ENCODE measurements at regions not wholly inside any gene's neighbourhood (a gene's known extent, or its start where the extent isn't known, plus 50 kb on each side); places are given as distances from the start of the nearest gene placed in this dataset.

DNA sequence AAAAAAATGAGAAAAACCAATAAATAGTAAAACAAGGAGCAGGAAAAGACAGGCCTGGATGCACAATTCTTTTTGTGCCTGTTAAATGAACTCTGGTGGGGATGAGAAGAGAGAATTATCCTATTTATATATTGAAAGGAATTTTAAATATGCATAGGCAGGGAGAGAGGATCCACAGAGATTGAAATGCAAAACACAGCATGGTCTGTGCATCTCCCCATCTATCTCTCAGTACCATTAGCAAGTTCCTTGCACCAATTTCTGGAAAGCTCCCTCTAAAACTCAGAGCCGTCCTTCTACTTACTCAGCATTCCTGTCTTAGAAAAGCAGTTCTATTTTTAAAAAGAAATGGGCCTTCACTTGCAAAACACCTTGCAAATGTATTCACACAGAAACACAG lies 502.3 kb upstream of the KLHL29 start:
- TF ChIP-seq POLR2AphosphoS2 (conservative IDR thresholded peaks at IDR 0.05; ENCODE audit: low read length) (no peak), SREBF2 (IDR thresholded peaks at IDR 0.05) (no peak), CHD2 (IDR thresholded peaks at IDR 0.05; ENCODE audit: low read length, partially characterized antibody) (no peak), CHD4 (IDR thresholded peaks at IDR 0.05; ENCODE audit: borderline replicate concordance) (no peak), FOSB (CRISPR knock-in tag; IDR thresholded peaks at IDR 0.05) (no peak), HOXA7 (CRISPR knock-in tag; IDR thresholded peaks at IDR 0.05) (no peak), RAD21 (conservative IDR thresholded peaks at IDR 0.05 in 1 of 2, IDR thresholded peaks at IDR 0.05 in 1 of 2) (no peak), HEYL (CRISPR knock-in tag; IDR thresholded peaks at IDR 0.05) (no peak)
- FAIRE-seq (no peak), DNase-seq (ENCODE audit: low read depth in 1 of 2, low spot score in 1 of 2) (no peak), ATAC-seq (no peak)
- no peak overlapping the region for H3K27ac ChIP-seq
- no peaks in the 10 kb centered on the region for H3K9me3 ChIP-seq
- WGBS (ENCODE audit: missing lambda C conversion rate): 0% methylated on average over 1 of the region's 1 CpG
- no peak overlapping the region for H3K4me2 ChIP-seq
- H3K4me3 ChIP-seq: no peak overlapping the region
- ChIA-PET POLR2A (no interaction called here), CTCF (no interaction called here)
- no peaks in the 10 kb centered on the region for H3K4me1 ChIP-seq

- Histone ChIP-seq H3K4me3 (no peak overlapping the region), H3K4me1 (no peaks in the 10 kb centered on the region), H3K27ac (no peak overlapping the region), H3K4me2 (no peak overlapping the region), H3K9me3 (no peaks in the 10 kb centered on the region)
- ChIA-PET POLR2A (no interaction called here), CTCF (no interaction called here)
- 7% methylated on average over 5 of the region's 5 CpGs for WGBS (ENCODE audit: missing lambda C conversion rate)
- DNase-seq (ENCODE audit: low read depth in 1 of 2, low spot score in 1 of 2): no peak
- FAIRE-seq: no peak
- ATAC-seq: no peak
- no peak for TF ChIP-seq KDM1A (IDR thresholded peaks at IDR 0.05; ENCODE audit: low read depth)
- TF ChIP-seq KDM5A (IDR thresholded peaks at IDR 0.05): no peak
- TF ChIP-seq HDAC2 (IDR thresholded peaks at IDR 0.05): no peak
- TF ChIP-seq, protein P1, sequence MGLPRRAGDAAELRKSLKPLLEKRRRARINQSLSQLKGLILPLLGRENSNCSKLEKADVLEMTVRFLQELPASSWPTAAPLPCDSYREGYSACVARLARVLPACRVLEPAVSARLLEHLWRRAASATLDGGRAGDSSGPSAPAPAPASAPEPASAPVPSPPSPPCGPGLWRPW (IDR thresholded peaks at IDR 0.05): no peak
- no peak for TF ChIP-seq JUNB (IDR thresholded peaks at IDR 0.05)
- TF ChIP-seq POLR2A (IDR thresholded peaks at IDR 0.05; ENCODE audit: low read length): no peak
- TF ChIP-seq NFE2L2 (conservative IDR thresholded peaks at IDR 0.05; ENCODE audit: low read length): no peak
- no peak for TF ChIP-seq ZC3H11A (IDR thresholded peaks at IDR 0.05)
- no peak for TF ChIP-seq FOSB (CRISPR knock-in tag; IDR thresholded peaks at IDR 0.05)
- no peak for TF ChIP-seq PHF8 (IDR thresholded peaks at IDR 0.05; ENCODE audit: borderline replicate concordance, low read depth)
- no peak for TF ChIP-seq BHLHE40 (IDR thresholded peaks at IDR 0.05; ENCODE audit: low read depth, low read length)
- TF ChIP-seq SMC3 (IDR thresholded peaks at IDR 0.05): no peak
- no peak for TF ChIP-seq CHD2 (IDR thresholded peaks at IDR 0.05; ENCODE audit: low read length, partially characterized antibody)
- TF ChIP-seq PBX3 (IDR thresholded peaks at IDR 0.05): no peak
- TF ChIP-seq FOSL2 (IDR thresholded peaks at IDR 0.05): no peak
- TF ChIP-seq FOSL2 (CRISPR knock-in tag; IDR thresholded peaks at IDR 0.05): no peak
- no peak for TF ChIP-seq EP300 (IDR thresholded peaks at IDR 0.05)
Measured at GRCh38 chr2:22883054-22883453, 501.9 kb upstream of the KLHL29 start.

DNA sequence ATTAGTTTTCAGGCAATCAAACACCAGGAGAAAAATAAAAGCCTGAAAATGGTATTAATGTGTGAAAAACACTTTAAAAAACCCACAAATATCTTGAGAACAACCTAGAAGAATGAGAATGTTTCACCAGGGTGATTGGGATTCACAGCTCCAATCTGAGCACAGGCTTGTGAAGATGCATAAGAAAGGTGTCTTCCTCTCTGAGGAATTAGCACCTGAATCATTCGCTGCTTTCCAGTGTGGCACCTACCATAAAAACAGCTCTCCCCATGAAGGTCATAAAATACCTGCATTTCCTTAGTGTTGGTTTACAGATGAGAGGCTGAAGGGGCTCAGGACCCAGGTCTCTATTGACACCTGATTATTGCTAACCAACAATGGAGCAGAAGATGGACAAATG lies 499.7 kb upstream of the KLHL29 start:
- Histone ChIP-seq H3K9me3 (no peaks in the 10 kb centered on the region), H3K4me2 (no peak overlapping the region), H3K4me1 (no peaks in the 10 kb centered on the region), H3K27ac (no peak overlapping the region), H3K4me3 (no peak overlapping the region)
- WGBS (ENCODE audit: missing lambda C conversion rate): 0% methylated on average over 1 of the region's 1 CpG
- FAIRE-seq (no peak), ATAC-seq (no peak), DNase-seq (ENCODE audit: low read depth in 1 of 2, low spot score in 1 of 2) (no peak)
- CTCF ChIA-PET: no interaction called here
- POLR2A ChIA-PET: no interaction called here
- TF ChIP-seq MYC (IDR thresholded peaks at IDR 0.05; ENCODE audit: borderline replicate concordance, low read length) (no peak), NPAS2 (CRISPR knock-in tag; IDR thresholded peaks at IDR 0.05; ENCODE audit: borderline replicate concordance) (no peak), FOSL2 (IDR thresholded peaks at IDR 0.05) (no peak), FOSL2 (CRISPR knock-in tag; IDR thresholded peaks at IDR 0.05) (no peak), ATOH8 (CRISPR knock-in tag; IDR thresholded peaks at IDR 0.05; ENCODE audit: low read depth) (no peak), CBX8 (IDR thresholded peaks at IDR 0.05) (no peak), PBX3 (IDR thresholded peaks at IDR 0.05) (no peak), CBX2 (IDR thresholded peaks at IDR 0.05; ENCODE audit: borderline replicate concordance, low read depth) (no peak), HOXA7 (CRISPR knock-in tag; IDR thresholded peaks at IDR 0.05) (no peak), ZNF302 (CRISPR knock-in tag; IDR thresholded peaks at IDR 0.05) (no peak), RARB (CRISPR knock-in tag; IDR thresholded peaks at IDR 0.05) (no peak), RFX5 (IDR thresholded peaks at IDR 0.05) (no peak), ESRRA (IDR thresholded peaks at IDR 0.05; ENCODE audit: borderline replicate concordance, low read length) (no peak), HDAC2 (IDR thresholded peaks at IDR 0.05) (no peak), CHD4 (IDR thresholded peaks at IDR 0.05; ENCODE audit: borderline replicate concordance) (no peak), RCOR1 (IDR thresholded peaks at IDR 0.05; ENCODE audit: low read depth, low read length) (no peak)
- TF ChIP-seq, protein P2, sequence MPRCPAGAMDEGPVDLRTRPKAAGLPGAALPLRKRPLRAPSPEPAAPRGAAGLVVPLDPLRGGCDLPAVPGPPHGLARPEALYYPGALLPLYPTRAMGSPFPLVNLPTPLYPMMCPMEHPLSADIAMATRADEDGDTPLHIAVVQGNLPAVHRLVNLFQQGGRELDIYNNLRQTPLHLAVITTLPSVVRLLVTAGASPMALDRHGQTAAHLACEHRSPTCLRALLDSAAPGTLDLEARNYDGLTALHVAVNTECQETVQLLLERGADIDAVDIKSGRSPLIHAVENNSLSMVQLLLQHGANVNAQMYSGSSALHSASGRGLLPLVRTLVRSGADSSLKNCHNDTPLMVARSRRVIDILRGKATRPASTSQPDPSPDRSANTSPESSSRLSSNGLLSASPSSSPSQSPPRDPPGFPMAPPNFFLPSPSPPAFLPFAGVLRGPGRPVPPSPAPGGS (IDR thresholded peaks at IDR 0.05): no peak
- TF ChIP-seq, protein P1 (IDR thresholded peaks at IDR 0.05): no peak
